Stimulated activated CD4-positive, alpha-beta T cell treated with anti-CD3 and anti-CD28 coated beads, Interleukin-15, amount 100 ng/mL, for 24 hours (primary cell): ENCODE measurements at regions not wholly inside any gene's neighbourhood (a gene's known extent, or its start where the extent isn't known, plus 50 kb on each side); places are given as distances from the start of the nearest gene placed in this dataset.

Source experiments
- DNase-seq: peaks from one replicate; pipeline ENCODE4 v3.0.0-alpha.2; 2020

GRCh38 chr20:7540923-7541322, 399.3 kb downstream of the HAO1 start:
- no peak for DNase-seq

GRCh38 chr20:7571101-7571500, 369.2 kb downstream of the HAO1 start:
- DNase-seq, result no peak

- DNase-seq, result no peak
Measured at GRCh38 chr20:7571521-7572055, 368.7 kb downstream of the HAO1 start.

- no peak for DNase-seq
Measured at GRCh38 chr20:7579888-7580287, 360.4 kb downstream of the HAO1 start.

GRCh38 chr20:7585126-7585679, 355.1 kb downstream of the HAO1 start:
- DNase-seq, result no peak

GRCh38 chr20:7586481-7586880, 353.8 kb downstream of the HAO1 start:
- DNase-seq, result no peak

- no peak for DNase-seq
Measured at GRCh38 chr20:7589164-7589563, 351.1 kb downstream of the HAO1 start.

- no peak for DNase-seq
Measured at GRCh38 chr20:7596541-7596940, 343.7 kb downstream of the HAO1 start.

GRCh38 chr20:7601431-7601830, 338.8 kb downstream of the HAO1 start:
- DNase-seq, result no peak

- no peak for DNase-seq
Measured at GRCh38 chr20:7606941-7607340, 333.3 kb downstream of the HAO1 start.

- no peak for DNase-seq
Measured at GRCh38 chr20:7608250-7608649, 332.0 kb downstream of the HAO1 start.

GRCh38 chr20:7609251-7609650, 331.0 kb downstream of the HAO1 start:
- DNase-seq, result no peak

- DNase-seq, result no peak
Measured at GRCh38 chr20:7610681-7611080, 329.6 kb downstream of the HAO1 start.

- no peak for DNase-seq
Measured at GRCh38 chr20:7617797-7618196, 322.5 kb downstream of the HAO1 start.

GRCh38 chr20:7622399-7622961, 317.8 kb downstream of the HAO1 start:
- DNase-seq, result no peak

- no peak for DNase-seq
Measured at GRCh38 chr20:7624886-7625285, 315.4 kb downstream of the HAO1 start.

- DNase-seq, result no peak
Measured at GRCh38 chr20:7627734-7628663, 312.3 kb downstream of the HAO1 start.

GRCh38 chr20:7629880-7630279, 310.4 kb downstream of the HAO1 start:
- DNase-seq, result no peak

GRCh38 chr20:7637184-7637583, 303.1 kb downstream of the HAO1 start:
- DNase-seq, result no peak

GRCh38 chr20:7650086-7650879, 290.0 kb downstream of the HAO1 start:
- no peak for DNase-seq

- no peak for DNase-seq
Measured at GRCh38 chr20:7654231-7654630, 286.0 kb downstream of the HAO1 start.

- DNase-seq, result no peak
Measured at GRCh38 chr20:7656687-7657467, 283.4 kb downstream of the HAO1 start.
